HFFc6 (cell line): ENCODE measurements at regions not wholly inside any gene's neighbourhood (a gene's known extent, or its start where the extent isn't known, plus 50 kb on each side); places are given as distances from the start of the nearest gene placed in this dataset.

Experiments used
- DNase-seq: peaks from one replicate; pipeline ENCODE4 v3.0.0-alpha.2; 2018
- H3K27ac Mint-ChIP-seq: 2 replicates; pipeline ENCODE4 v1.8.0; 2020; ENCODE audit warnings: mild to moderate bottlenecking, mixed read lengths
- H3K27me3 Mint-ChIP-seq: 2 replicates; pipeline ENCODE4 v1.8.0; 2021; ENCODE audit warnings: mild to moderate bottlenecking, moderate library complexity, mixed read lengths; ENCODE audit not compliant: insufficient read depth
- H3K36me3 Mint-ChIP-seq: 2 replicates; pipeline ENCODE4 v1.8.0; 2021; ENCODE audit warnings: low read depth, mixed read lengths
- H3K4me1 Mint-ChIP-seq: 2 replicates; pipeline ENCODE4 v1.8.0; 2020; ENCODE audit warnings: low read depth, mixed read lengths
- H3K4me3 Mint-ChIP-seq: 2 replicates; pipeline ENCODE4 v1.8.0; 2020; ENCODE audit warnings: mild to moderate bottlenecking, moderate library complexity, mixed read lengths
- H3K9me3 Mint-ChIP-seq: 2 replicates; pipeline ENCODE4 v1.8.0; 2020; ENCODE audit warnings: mild to moderate bottlenecking, mixed read lengths
- TF ChIP-seq, protein P1 (sequence below): fragments of 200-600 bp; sonication (generic); IDR thresholded peaks from 2 replicates; pipeline ENCODE4 v1.5.0; 2021; ENCODE audit warnings: antibody characterized with exemption, mild to moderate bottlenecking

DNA sequence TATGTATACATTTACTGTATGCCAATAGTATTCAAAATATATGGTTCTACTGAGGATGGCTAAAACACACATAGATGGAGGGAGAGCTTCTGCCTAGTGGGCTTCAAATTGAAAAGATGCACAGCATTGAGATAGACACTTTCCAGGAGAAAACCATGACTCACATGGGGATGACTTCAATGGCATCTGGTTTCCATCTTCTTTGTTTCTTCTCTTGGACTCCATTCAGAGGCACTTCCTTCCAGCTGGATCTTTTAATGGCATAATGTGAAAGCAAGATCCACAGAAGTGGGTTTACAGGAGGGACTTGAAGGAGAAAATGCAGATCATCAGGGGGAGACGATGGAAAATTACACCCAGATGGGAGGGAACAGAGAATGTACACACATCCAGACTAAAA lies 84.9 kb downstream of the ZNF365 start:
- H3K9me3 Mint-ChIP-seq, result no peaks in the 10 kb centered on the region
- TF ChIP-seq, protein P1, sequence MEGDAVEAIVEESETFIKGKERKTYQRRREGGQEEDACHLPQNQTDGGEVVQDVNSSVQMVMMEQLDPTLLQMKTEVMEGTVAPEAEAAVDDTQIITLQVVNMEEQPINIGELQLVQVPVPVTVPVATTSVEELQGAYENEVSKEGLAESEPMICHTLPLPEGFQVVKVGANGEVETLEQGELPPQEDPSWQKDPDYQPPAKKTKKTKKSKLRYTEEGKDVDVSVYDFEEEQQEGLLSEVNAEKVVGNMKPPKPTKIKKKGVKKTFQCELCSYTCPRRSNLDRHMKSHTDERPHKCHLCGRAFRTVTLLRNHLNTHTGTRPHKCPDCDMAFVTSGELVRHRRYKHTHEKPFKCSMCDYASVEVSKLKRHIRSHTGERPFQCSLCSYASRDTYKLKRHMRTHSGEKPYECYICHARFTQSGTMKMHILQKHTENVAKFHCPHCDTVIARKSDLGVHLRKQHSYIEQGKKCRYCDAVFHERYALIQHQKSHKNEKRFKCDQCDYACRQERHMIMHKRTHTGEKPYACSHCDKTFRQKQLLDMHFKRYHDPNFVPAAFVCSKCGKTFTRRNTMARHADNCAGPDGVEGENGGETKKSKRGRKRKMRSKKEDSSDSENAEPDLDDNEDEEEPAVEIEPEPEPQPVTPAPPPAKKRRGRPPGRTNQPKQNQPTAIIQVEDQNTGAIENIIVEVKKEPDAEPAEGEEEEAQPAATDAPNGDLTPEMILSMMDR, result no peak
- H3K4me1 Mint-ChIP-seq, result peaks cover 44% of the 10 kb centered on the region
- no peaks in the 10 kb centered on the region for H3K27me3 Mint-ChIP-seq
- peak overlapping the region; percentile 2; the same call in 1 of the 2 replicates for H3K4me3 Mint-ChIP-seq
- H3K27ac Mint-ChIP-seq, result peak overlapping the region; percentile 53
- H3K36me3 Mint-ChIP-seq, result no peaks in the 10 kb centered on the region
- peak; percentile 48 for DNase-seq

DNA sequence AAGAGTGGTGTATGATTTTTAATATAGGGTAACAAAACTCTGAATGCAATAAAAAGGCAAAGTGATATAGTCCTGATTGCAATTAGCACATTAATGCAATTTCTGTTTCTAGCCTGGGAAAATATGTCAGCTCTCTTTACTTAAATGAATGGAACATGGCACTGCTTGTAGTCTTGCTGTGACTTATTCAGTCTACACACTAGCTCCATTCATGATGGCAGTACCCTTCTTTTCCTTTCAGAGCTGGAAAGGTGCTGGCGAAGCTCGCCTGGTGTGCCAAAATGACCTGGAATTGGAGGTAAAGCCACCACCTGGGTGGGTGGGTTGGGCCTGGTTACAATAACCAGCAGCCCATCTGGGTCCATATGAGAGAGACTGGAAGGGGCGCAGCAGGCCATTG lies 85.3 kb downstream of the ZNF365 start:
- DNase-seq, result no peak
- peak overlapping the region; percentile 53; the same call in 1 of the 2 replicates for H3K27ac Mint-ChIP-seq

DNA sequence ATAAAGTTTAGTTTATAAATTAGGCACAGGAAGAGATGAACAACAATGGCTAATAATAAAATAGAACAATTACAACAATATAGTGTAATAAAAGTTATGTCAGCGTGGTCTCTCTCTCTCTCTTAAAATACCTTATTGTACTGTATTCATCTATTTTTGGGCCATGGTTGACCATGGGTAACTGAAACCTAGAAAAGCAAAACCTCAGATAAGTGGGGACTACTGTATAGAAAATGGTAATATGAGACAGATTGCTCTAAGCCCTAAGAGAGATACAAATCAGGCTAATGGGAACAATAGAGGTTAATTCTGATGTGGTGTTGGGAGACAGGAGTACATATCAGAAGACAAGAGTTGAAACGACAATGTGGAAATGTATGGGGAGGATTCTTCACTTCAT lies 86.2 kb downstream of the ZNF365 start:
- peaks cover 39% of the 10 kb centered on the region for H3K4me1 Mint-ChIP-seq
- no peaks in the 10 kb centered on the region for H3K27me3 Mint-ChIP-seq
- DNase-seq, result no peak
- H3K9me3 Mint-ChIP-seq, result no peaks in the 10 kb centered on the region
- no peaks in the 10 kb centered on the region for H3K36me3 Mint-ChIP-seq
- TF ChIP-seq, protein P1, result no peak
- no peak overlapping the region for H3K4me3 Mint-ChIP-seq
- no peak overlapping the region for H3K27ac Mint-ChIP-seq

More for the DNA sequence above, 85.3 kb downstream of the ZNF365 start:
- peak overlapping the region; percentile 2; the same call in 1 of the 2 replicates for H3K4me3 Mint-ChIP-seq
- no peaks in the 10 kb centered on the region for H3K9me3 Mint-ChIP-seq
- TF ChIP-seq, protein P1, result no peak
- no peaks in the 10 kb centered on the region for H3K36me3 Mint-ChIP-seq
- peaks cover 46% of the 10 kb centered on the region for H3K4me1 Mint-ChIP-seq
- no peaks in the 10 kb centered on the region for H3K27me3 Mint-ChIP-seq

DNA sequence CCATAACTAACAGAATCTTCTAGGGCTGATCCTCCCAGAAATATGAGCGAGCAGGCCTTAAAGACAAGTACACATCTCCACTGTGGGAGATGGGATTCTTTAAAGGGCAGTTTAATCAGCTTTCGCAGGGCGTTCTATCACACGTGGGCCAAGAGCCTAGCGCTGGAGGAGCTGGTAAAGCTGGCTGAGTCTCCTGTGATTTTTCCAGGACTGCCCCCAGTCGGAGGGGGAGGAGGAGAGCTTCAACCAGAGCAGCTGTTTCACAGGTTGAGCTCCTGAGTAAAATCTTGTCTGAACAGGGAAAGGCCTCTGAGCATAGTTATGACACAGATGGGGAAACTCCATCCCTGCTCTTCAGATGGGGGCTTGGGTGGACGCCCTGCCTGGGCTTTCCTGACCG lies 87.0 kb downstream of the ZNF365 start:
- TF ChIP-seq, protein P1, result no peak
- no peak for DNase-seq
- Mint-ChIP-seq H3K27me3 (no peaks in the 10 kb centered on the region), H3K27ac (no peak overlapping the region), H3K9me3 (no peaks in the 10 kb centered on the region), H3K4me3 (no peak overlapping the region), H3K4me1 (peaks cover 36% of the 10 kb centered on the region), H3K36me3 (no peaks in the 10 kb centered on the region)

DNA sequence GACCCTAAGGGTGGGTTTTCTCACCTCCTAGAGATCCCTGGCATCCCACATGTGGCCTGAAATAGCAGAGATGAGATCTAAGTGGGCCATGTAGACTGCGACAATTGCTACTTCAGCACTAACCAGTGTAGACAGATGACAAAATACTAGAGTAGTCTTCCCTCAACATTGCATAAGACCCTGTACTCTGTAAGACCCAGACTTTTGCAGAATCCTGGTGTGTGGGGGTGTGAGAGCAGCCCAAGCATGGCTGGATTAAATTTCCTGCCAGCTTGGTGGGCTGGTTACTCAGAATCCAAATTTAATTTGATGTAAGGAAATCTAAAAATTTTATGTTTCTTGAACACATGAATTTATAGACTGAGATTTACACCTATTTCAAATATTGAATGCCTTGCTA lies 88.3 kb downstream of the ZNF365 start:
- Mint-ChIP-seq H3K4me1 (peaks cover 29% of the 10 kb centered on the region), H3K27me3 (no peaks in the 10 kb centered on the region), H3K27ac (no peak overlapping the region), H3K36me3 (no peaks in the 10 kb centered on the region), H3K4me3 (no peak overlapping the region), H3K9me3 (no peaks in the 10 kb centered on the region)
- TF ChIP-seq, protein P1, result no peak
- DNase-seq, result no peak

DNA sequence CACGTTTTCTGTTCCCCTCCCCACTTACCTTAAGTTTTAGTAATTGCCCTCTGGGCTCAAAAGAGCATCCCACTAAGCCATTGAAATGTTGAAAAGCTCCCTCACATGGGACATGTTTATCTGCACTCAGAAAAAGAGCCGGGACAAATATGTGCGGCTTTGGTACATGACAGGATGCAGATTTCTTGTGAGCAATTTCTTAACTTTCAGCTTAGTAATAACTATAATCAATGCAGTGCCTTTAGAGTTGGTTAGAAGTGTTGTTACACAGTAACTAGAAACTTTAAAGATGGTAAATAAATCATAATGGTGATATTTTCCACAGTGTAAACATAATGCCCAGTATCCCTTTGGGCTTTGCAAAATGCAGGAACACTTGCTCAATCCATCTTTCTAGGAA lies 89.2 kb downstream of the ZNF365 start:
- TF ChIP-seq, protein P1, result no peak
- H3K27ac Mint-ChIP-seq, result no peak overlapping the region
- DNase-seq, result no peak
- no peaks in the 10 kb centered on the region for H3K27me3 Mint-ChIP-seq
- H3K4me3 Mint-ChIP-seq, result no peak overlapping the region
- no peaks in the 10 kb centered on the region for H3K9me3 Mint-ChIP-seq
- peaks cover 32% of the 10 kb centered on the region for H3K4me1 Mint-ChIP-seq
- H3K36me3 Mint-ChIP-seq, result no peaks in the 10 kb centered on the region
